T-helper 17 cell (primary cell): ENCODE measurements at regions not wholly inside any gene's neighbourhood (a gene's known extent, or its start where the extent isn't known, plus 50 kb on each side); places are given as distances from the start of the nearest gene placed in this dataset.
"Not testable (repeated sequence)": the region's sequence is repeated elsewhere in the genome, so short reads cannot be mapped to it uniquely, and the experiment has no call there.

Experiments
- ATAC-seq: fragments of 150-1000 bp; cut with Tn5 transposase; 2 replicates; pipeline ENCODE4 v1.10.0; 2021; ENCODE audit warnings: mild to moderate bottlenecking, moderate library complexity
- DNase-seq, 3 donors: peaks; one replicate each; pipeline versions ENCODE4 v3.0.0 to v3.0.0-alpha.2; 2020 to 2021
- H3K9me3 ChIP-seq: one replicate; pipeline ENCODE4 v1.7.0; 2013; ENCODE audit warnings: low read length, mild to moderate bottlenecking; ENCODE audit not compliant: control insufficient read depth, poor library complexity, severe bottlenecking
- H3K27ac Mint-ChIP-seq: one replicate; pipeline ENCODE4 v1.8.0; 2022; ENCODE audit warnings: mild to moderate bottlenecking, moderate library complexity, mixed read lengths
- H3K27me3 Mint-ChIP-seq: one replicate; pipeline ENCODE4 v1.8.0; 2022; ENCODE audit warnings: mixed read lengths
- H3K36me3 Mint-ChIP-seq: one replicate; pipeline ENCODE4 v1.8.0; 2022; ENCODE audit warnings: low read depth, mixed read lengths
- H3K4me1 Mint-ChIP-seq: one replicate; pipeline ENCODE4 v1.8.0; 2022; ENCODE audit warnings: mild to moderate bottlenecking, mixed read lengths
- H3K4me3 Mint-ChIP-seq: one replicate; pipeline ENCODE4 v1.8.0; 2022; ENCODE audit warnings: mild to moderate bottlenecking, moderate library complexity, mixed read lengths

DNA sequence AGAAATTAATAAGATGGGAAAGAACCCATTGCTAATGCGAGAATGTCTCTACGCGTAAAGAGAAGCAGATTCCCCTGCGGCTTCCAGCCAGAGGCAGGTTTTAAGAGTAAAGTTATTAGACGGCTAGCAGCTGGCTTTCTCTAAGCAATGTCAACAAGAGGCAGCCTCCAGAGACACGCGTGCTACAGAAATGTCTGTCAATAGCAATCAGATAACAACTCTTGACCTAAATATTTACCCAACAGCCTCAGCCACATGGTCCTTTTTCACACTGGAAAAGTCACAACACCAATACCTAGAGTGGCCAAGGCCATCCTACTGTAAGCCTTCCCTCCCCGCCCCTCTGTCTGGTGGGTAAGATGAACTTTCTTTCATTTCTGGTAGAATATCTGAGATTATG, 146.0 kb upstream of the SFSWAP start:
- H3K27me3 Mint-ChIP-seq, result peaks cover 19% of the 10 kb centered on the region
- no peaks in the 10 kb centered on the region for H3K36me3 Mint-ChIP-seq
- no peak overlapping the region for H3K27ac Mint-ChIP-seq
- no peaks in the 10 kb centered on the region for H3K9me3 ChIP-seq
- ATAC-seq, result no peak
- no peak for DNase-seq
- no peak overlapping the region for H3K4me3 Mint-ChIP-seq
- peaks cover 6% of the 10 kb centered on the region for H3K4me1 Mint-ChIP-seq

DNA sequence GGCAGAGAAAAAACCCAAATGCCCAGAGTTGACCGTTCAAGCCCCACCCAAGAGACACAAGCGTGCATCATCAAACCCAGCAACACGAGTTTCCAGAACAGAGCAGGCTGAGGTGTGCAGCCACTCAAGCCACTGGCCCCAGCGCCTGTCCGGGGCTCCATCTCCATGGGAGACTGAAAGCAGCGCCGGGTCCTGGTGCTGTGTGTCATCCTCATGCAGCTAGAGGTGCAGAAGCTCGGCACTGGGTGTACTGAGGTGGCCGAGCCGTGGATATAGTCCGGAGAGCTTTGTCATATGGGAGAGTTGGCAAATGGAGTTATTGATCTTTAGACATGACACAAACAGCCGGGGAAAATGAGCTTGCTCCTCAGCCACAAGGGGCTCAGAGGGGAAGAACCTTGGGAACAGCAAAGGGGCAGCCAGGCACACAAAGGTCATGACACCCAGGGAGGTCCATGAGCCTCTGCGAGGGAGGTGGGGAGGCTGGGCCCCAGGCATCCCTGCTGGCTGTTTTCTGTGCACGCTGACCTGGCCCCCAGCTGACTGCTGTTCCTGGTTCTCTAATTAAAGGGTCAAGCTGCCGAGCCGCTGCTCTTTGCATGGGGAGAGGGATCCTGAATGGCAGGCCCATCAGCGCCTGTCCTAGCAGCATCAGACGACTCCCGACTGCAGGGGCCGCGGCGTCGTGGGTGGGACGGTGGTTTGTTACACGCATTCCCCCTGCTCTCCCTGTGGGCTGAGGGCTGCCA, 145.4 kb upstream of the SFSWAP start:
- ATAC-seq (no peak), DNase-seq (no peak)
- no peaks in the 10 kb centered on the region for H3K36me3 Mint-ChIP-seq
- H3K9me3 ChIP-seq, result no peaks in the 10 kb centered on the region
- no peak overlapping the region for H3K4me3 Mint-ChIP-seq
- peaks cover 6% of the 10 kb centered on the region for H3K4me1 Mint-ChIP-seq
- H3K27ac Mint-ChIP-seq, result no peak overlapping the region
- H3K27me3 Mint-ChIP-seq, result peaks cover 23% of the 10 kb centered on the region

DNA sequence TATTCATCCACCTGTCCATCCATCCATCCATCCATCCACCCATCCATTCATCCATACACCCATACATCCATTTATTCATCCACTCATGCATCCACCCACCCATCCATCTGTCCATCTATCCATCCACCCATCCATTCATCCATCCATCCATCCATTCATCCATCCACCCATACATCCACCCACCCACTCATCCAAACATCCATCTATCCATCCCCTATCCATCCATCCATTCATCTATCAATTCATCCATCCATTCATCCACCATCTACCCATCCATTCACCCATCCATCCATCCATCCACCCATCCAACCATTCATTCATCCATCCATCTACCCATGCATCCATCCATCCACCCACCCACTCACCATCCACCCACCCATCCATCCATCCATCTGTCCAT, 142.6 kb upstream of the SFSWAP start:
- Mint-ChIP-seq H3K4me1 (peaks cover 9% of the 10 kb centered on the region), H3K27ac (no peak overlapping the region), H3K27me3 (peaks cover 28% of the 10 kb centered on the region), H3K4me3 (no peak overlapping the region), H3K36me3 (no peaks in the 10 kb centered on the region)
- no peak for ATAC-seq
- no peaks in the 10 kb centered on the region for H3K9me3 ChIP-seq
- DNase-seq, result no peak

DNA sequence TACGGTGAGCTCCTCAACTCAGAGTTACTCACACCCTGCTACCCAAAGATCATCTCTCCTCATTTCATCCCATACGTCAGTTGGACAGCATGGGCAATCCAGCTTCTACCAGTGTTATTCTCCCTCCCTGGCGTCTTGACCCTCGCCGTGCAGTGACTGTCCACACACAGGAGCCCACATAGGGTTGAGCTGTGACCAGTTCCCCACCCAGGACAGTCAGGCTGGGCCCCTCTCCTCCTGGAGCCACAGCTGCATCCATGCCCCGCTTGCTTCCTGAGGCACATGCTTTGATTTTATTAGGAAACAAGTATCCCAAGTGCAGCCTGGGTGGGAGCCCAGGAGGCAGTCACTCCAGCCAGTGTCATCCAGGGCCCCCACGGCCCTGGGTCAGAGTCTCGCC, 140.3 kb upstream of the SFSWAP start:
- no peak for ATAC-seq
- Mint-ChIP-seq H3K36me3 (no peaks in the 10 kb centered on the region), H3K4me3 (no peak overlapping the region), H3K27ac (no peak overlapping the region), H3K4me1 (peaks cover 3% of the 10 kb centered on the region), H3K27me3 (peaks cover 28% of the 10 kb centered on the region)
- no peak for DNase-seq
- H3K9me3 ChIP-seq, result no peaks in the 10 kb centered on the region

DNA sequence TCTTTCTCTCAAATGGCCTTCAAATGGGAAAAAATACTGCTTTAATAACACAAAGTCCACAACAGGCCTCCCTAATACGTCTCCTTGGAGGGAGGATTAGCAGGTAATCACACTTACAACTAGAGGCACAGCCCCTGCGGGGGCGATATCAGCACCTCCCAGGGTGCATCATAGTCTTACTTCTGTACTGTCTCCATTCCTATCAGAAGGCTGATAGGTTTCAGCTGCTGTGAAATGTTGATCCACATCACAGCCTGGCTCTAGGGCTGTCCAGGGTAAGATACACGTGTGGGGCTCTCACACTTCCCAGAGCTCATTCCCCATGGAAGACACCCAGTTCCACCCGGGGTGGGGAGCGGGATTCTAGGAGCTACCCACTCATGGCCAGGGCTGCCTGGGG, 139.1 kb upstream of the SFSWAP start:
- DNase-seq, result no peak
- no peak overlapping the region for H3K4me3 Mint-ChIP-seq
- no peak overlapping the region for H3K27ac Mint-ChIP-seq
- H3K9me3 ChIP-seq, result no peaks in the 10 kb centered on the region
- no peaks in the 10 kb centered on the region for H3K36me3 Mint-ChIP-seq
- H3K4me1 Mint-ChIP-seq, result peaks cover 3% of the 10 kb centered on the region
- H3K27me3 Mint-ChIP-seq, result peaks cover 20% of the 10 kb centered on the region
- ATAC-seq, result no peak

DNA sequence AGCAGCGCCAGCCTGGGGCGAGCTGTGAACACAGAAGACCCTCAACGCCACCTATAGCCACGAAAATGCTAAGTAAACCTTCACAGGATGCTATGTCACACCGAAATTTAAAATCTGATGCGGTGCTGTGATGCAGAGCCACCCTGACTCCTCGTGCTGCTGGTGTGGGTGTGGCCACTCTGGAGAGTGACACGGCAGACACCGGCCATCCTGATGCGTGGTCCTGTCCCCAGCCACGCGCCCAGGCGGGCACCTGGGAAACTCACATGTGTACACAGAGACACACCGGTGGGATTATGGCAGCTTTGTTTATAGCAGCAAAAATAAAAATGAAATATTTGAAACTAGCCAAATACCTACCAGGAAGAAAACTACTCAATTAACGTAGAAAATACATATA, 138.3 kb upstream of the SFSWAP start:
- no peak overlapping the region for H3K4me3 Mint-ChIP-seq
- no peaks in the 10 kb centered on the region for H3K9me3 ChIP-seq
- H3K27ac Mint-ChIP-seq, result no peak overlapping the region
- H3K4me1 Mint-ChIP-seq, result peaks cover 3% of the 10 kb centered on the region
- no peak for DNase-seq
- H3K27me3 Mint-ChIP-seq, result peaks cover 16% of the 10 kb centered on the region
- ATAC-seq, result no peak
- H3K36me3 Mint-ChIP-seq, result no peaks in the 10 kb centered on the region

DNA sequence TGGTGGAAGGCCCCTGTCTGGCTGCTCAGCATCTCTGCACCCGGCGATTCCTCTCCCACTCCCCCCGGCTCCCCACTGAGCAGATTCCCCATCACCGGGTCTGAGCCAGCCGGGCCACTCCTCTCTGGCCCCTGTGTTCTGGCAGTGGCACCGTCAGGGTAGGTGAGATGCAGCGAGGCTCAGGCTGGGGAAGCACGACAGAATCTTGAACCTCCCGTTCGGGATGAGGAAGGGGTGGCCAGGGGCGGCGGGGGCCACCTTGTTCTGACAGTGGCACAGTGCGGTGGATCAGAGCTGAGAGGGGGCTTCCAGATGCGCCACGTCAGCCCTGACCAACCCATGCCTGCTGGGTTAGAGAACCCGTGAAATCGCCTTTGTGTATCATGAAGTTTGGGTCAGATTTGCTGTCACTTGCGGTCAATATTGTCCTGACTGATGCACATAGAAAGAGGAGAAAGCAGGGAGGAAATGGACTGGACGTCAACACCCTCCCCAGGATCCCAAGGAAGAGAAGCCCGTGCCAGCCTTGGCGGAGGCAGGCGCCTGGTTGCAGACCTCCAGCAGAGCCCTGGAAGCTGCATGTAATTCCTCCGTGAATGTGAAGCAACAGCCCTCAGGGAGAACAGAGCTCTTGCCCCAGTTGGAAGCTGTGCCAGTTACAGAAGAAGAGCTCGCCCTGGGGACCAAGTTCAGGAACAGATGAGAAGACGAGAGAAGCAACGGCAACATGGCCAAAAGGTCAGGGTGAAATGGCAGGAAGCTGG, 137.1 kb upstream of the SFSWAP start:
- no peaks in the 10 kb centered on the region for H3K9me3 ChIP-seq
- Mint-ChIP-seq H3K4me3 (no peak overlapping the region), H3K27ac (no peak overlapping the region), H3K36me3 (peaks cover 2% of the 10 kb centered on the region), H3K27me3 (peaks cover 25% of the 10 kb centered on the region), H3K4me1 (peaks cover 3% of the 10 kb centered on the region)
- no peak for DNase-seq
- ATAC-seq, result no peak

DNA sequence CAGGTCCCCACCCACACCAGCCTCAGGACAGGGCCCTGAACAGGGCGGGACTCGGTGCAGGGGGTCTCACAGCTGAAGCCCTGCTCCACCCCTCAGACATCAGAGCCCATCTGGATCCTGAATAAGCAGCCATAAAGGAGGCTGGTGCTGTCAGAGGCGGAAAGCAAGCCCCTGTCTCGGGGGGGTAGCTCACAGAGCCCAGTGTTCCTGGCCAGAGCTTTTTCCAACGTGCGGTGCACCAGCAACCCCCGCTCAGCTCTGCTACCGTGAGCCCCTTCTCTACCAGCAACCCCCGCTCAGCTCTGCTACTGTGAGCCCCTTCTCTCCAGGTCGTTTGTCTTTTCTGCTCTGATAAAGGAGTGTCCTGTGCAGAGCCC, 136.5 kb upstream of the SFSWAP start:
- Mint-ChIP-seq H3K27me3 (peaks cover 25% of the 10 kb centered on the region), H3K4me1 (peaks cover 5% of the 10 kb centered on the region), H3K4me3 (no peak overlapping the region), H3K27ac (no peak overlapping the region), H3K36me3 (peaks cover 2% of the 10 kb centered on the region)
- ATAC-seq (no peak), DNase-seq (no peak)
- no peaks in the 10 kb centered on the region for H3K9me3 ChIP-seq

DNA sequence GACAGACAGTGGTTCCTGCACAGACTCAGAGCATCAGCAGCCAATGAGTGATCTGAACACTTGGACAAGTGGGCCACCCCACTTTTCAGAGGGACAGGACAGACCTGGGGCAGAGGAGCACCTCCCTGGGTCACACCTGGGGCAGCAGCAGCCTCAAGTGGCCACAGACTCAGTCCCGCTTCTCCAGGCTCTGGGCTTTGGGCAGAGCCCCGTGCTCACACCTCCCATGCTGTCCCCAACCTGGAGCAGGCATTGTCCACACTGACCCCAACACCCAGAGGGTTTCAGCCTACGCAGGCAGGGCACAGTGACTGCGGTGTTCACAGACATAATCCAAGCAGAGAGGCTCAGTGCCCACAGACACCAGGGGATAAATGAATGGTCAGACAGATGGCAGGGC, 135.5 kb upstream of the SFSWAP start:
- Mint-ChIP-seq H3K4me1 (peaks cover 8% of the 10 kb centered on the region), H3K36me3 (peaks cover 2% of the 10 kb centered on the region), H3K4me3 (no peak overlapping the region), H3K27me3 (peaks cover 21% of the 10 kb centered on the region), H3K27ac (no peak overlapping the region)
- DNase-seq (no peak), ATAC-seq (no peak)
- no peaks in the 10 kb centered on the region for H3K9me3 ChIP-seq

DNA sequence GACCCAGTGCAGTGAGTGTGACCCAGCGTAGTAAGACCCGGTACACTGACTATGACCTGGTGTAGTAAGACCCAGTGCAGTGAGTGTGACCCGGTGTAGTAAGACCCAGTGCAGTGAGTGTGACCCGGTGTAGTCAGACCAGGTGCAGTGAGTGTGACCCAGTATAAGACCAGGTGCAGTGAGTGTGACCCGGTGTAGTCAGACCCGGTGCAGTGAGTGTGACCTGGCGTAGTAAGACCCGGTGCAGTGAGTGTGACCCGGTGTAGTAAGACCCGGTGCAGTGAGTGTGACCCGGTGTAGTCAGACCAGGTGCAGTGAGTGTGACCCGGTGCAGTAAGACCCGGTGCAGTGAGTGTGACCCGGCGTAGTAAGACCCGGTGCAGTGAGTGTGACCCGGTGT, 134.2 kb upstream of the SFSWAP start:
- H3K27me3 Mint-ChIP-seq, result peaks cover 16% of the 10 kb centered on the region
- not testable (repeated sequence) for H3K4me3 Mint-ChIP-seq, H3K4me1 Mint-ChIP-seq, ATAC-seq, H3K9me3 ChIP-seq, H3K36me3 Mint-ChIP-seq, H3K27ac Mint-ChIP-seq, DNase-seq

DNA sequence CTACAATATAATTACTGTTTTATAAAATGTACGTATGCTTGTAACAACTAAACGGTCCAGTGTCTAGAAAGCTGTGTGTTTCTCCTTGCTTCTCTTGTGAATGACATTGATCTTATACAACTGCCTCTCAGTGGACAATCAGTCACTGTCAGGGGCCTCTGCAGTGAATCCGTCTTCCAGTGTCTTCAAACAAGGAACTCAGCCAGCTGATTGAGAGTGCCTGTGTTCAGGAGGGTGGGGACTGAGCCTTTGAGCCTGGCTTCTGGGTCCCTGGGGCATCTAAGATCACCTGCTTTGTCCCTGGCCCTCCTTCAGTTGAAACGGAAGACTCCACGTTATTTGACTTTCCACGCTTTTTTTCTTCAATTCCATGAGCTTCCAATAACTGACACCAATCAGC, 133.1 kb upstream of the SFSWAP start:
- DNase-seq (no peak), ATAC-seq (no peak)
- H3K36me3 Mint-ChIP-seq, result peaks cover 2% of the 10 kb centered on the region
- no peaks in the 10 kb centered on the region for H3K9me3 ChIP-seq
- peaks cover 11% of the 10 kb centered on the region for H3K4me1 Mint-ChIP-seq
- no peak overlapping the region for H3K27ac Mint-ChIP-seq
- H3K4me3 Mint-ChIP-seq, result no peak overlapping the region
- H3K27me3 Mint-ChIP-seq, result peaks cover 16% of the 10 kb centered on the region

DNA sequence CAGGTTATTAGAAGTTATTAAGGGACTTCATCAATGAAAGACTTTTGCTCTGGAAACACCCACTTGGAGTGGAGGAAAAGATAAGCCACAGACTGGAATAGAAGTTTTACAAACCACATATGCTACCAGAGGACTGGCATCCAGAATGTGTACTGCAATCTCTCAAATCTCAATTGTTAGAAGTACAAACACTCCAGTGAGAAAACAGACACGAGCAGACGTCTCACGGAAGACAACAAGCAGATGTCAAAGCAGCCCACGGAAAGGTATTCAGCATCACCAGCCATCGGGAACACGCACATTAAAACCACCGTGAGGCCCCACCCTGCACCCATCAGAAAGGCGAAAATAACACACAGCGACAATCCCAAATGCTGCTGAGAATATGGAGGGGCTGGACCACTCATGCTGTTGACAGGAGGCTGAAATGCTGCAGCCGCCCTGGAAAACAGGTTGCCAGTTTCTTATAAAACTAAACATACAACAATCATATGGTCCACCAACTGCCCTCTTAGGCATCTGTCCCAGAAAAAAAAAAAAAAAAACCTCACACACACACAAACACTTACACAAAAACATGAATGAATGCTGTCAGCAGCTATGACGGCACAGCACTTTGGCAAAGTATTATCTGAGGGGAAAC, 131.9 kb upstream of the SFSWAP start:
- Mint-ChIP-seq H3K36me3 (peaks cover 2% of the 10 kb centered on the region), H3K27me3 (peaks cover 25% of the 10 kb centered on the region), H3K27ac (no peak overlapping the region), H3K4me3 (no peak overlapping the region), H3K4me1 (peaks cover 11% of the 10 kb centered on the region)
- H3K9me3 ChIP-seq, result no peaks in the 10 kb centered on the region
- DNase-seq (no peak), ATAC-seq (no peak)

DNA sequence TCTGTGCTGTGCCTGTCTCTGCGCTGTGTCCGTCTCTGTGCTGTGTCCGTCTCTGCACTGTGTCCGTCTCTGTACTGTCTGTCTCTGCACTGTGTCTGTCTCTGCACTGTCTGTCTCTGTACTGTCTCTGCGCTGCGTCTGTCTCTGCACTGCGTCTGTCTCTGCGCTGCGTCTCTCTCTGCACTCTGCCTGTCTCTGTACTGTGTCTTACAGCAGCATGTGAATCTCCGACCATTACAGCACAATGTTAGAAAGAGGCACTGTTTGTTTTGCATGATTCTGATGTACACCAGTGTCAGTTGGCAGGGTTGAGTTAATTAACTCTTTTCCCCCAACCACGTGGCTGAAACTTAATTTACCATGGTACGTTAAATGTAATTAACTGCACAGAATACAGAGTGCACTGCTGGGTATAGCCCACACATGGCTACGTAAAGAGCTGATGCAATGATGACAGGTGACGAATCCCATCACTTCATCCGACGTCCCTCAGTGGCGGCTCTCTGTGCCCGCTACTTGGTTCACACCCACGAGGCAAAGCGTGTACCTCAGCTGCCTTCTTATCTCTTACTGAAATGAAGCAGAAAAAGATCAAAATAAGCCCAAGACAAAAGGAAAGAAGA, 127.7 kb upstream of the SFSWAP start:
- no peak for DNase-seq
- H3K27ac Mint-ChIP-seq, result no peak overlapping the region
- no peak for ATAC-seq
- peaks cover 11% of the 10 kb centered on the region for H3K4me1 Mint-ChIP-seq
- H3K9me3 ChIP-seq, result no peaks in the 10 kb centered on the region
- peaks cover 24% of the 10 kb centered on the region for H3K27me3 Mint-ChIP-seq
- no peak overlapping the region for H3K4me3 Mint-ChIP-seq
- H3K36me3 Mint-ChIP-seq, result peaks cover 2% of the 10 kb centered on the region
